Left lung (tissue), 4 donors: ENCODE measurements at regions not wholly inside any gene's neighbourhood (a gene's known extent, or its start where the extent isn't known, plus 50 kb on each side); places are given as distances from the start of the nearest gene placed in this dataset.

ENCODE experiments used
- ATAC-seq: fragments of 200-7000 bp; cut with Tn5 transposase; one replicate; pipeline ENCODE4 v1.9.1; 2020; ENCODE audit warnings: moderate library complexity
- DNase-seq, 4 donors: peaks; one replicate each; pipeline ENCODE4 v3.0.0-alpha.2; 2013 to 2020
- H3K27ac ChIP-seq, 2 donors: fragments of 200-600 bp; sonication (generic) in 1 of 2; one replicate each; pipeline versions ENCODE4 v1.5.0 to v1.8.0; 2020 to 2021
- H3K27me3 ChIP-seq, 2 donors: fragments of 200-600 bp; sonication (generic) in 1 of 2; one replicate each; pipeline versions ENCODE4 v1.5.0 to v1.8.0; 2020 to 2021
- H3K36me3 ChIP-seq, 2 donors: fragments of 200-600 bp; sonication (generic) in 1 of 2; one replicate each; pipeline versions ENCODE4 v1.5.0 to v1.8.0; 2020 to 2021
- H3K4me1 ChIP-seq, 2 donors: fragments of 200-600 bp; one replicate each; pipeline ENCODE4 v1.8.0; 2021
- H3K4me3 ChIP-seq, 2 donors: fragments of 200-600 bp; sonication (generic) in 1 of 2; one replicate each; pipeline versions ENCODE4 v1.5.0 to v1.8.0; 2020 to 2021; ENCODE audit warnings: mild to moderate bottlenecking in 1 of 2
- H3K9me3 ChIP-seq, 2 donors: fragments of 200-600 bp; sonication (generic) in 1 of 2; one replicate each; pipeline versions ENCODE4 v1.5.0 to v1.8.0; 2020 to 2021
- CTCF ChIP-seq, 2 donors: fragments of 200-600 bp; sonication (generic) in 1 of 2; IDR thresholded peaks; one replicate each; pipeline versions ENCODE4 v1.5.0 to v1.8.0; 2021; ENCODE audit warnings: antibody characterized with exemption in 2 of 2
- intact Hi-C, 2 donors: fragments of 100-400 bp; cut with DNase I; formaldehyde crosslinking; loops; one replicate each; pipeline versions ENCODE4 v1.11.2 to v1.14.2; 2022
- donor health status: DM: no; HTN: yes; CAD: no.
- donor health status: DM: no; HTN: no; CAD: no.

GRCh38 chr17:15086776-15087295 lies 178.3 kb downstream of the PMP22 start:
- peaks cover 3 to 6% of the 10 kb centered on the region in 2 donors for H3K27me3 ChIP-seq
- ATAC-seq (no peak), DNase-seq (no peak)
- H3K9me3 ChIP-seq, result no peaks in the 10 kb centered on the region
- no peak overlapping the region for H3K4me3 ChIP-seq
- H3K27ac ChIP-seq, result no peak overlapping the region
- intact Hi-C loops, result no loop called here
- no peaks in the 10 kb centered on the region for H3K4me1 ChIP-seq
- no peaks in the 10 kb centered on the region for H3K36me3 ChIP-seq
- no peak for TF ChIP-seq CTCF (IDR thresholded peaks at IDR 0.05)

- no peak for DNase-seq
- Histone ChIP-seq H3K27me3 (peaks cover 3 to 6% of the 10 kb centered on the region in 2 donors), H3K9me3 (no peaks in the 10 kb centered on the region), H3K27ac (no peak overlapping the region), H3K4me3 (no peak overlapping the region), H3K4me1 (no peaks in the 10 kb centered on the region), H3K36me3 (no peaks in the 10 kb centered on the region)
- no peak for ATAC-seq
- intact Hi-C loops, result no loop called here
- no peak for TF ChIP-seq CTCF (IDR thresholded peaks at IDR 0.05)
Observed at GRCh38 chr17:15085890-15086677, 179.0 kb downstream of the PMP22 start.

GRCh38 chr17:15083225-15083624 lies 181.9 kb downstream of the PMP22 start:
- peaks cover 3 to 12% of the 10 kb centered on the region in 2 donors for H3K27me3 ChIP-seq
- no peak overlapping the region for H3K4me3 ChIP-seq
- H3K9me3 ChIP-seq, result no peaks in the 10 kb centered on the region
- no peak for TF ChIP-seq CTCF (IDR thresholded peaks at IDR 0.05)
- no peaks in the 10 kb centered on the region for H3K4me1 ChIP-seq
- no peak overlapping the region for H3K27ac ChIP-seq
- ATAC-seq, result no peak
- H3K36me3 ChIP-seq, result no peaks in the 10 kb centered on the region
- no peak for DNase-seq
- intact Hi-C loops, result no loop called here

- no peak overlapping the region for H3K4me3 ChIP-seq
- no peaks in the 10 kb centered on the region for H3K9me3 ChIP-seq
- no peak for ATAC-seq
- H3K27me3 ChIP-seq, result peaks cover 3 to 12% of the 10 kb centered on the region in 2 donors
- intact Hi-C loops, result no loop called here
- no peak overlapping the region for H3K27ac ChIP-seq
- H3K36me3 ChIP-seq, result no peaks in the 10 kb centered on the region
- DNase-seq, result no peak
- no peaks in the 10 kb centered on the region for H3K4me1 ChIP-seq
- no peak for TF ChIP-seq CTCF (IDR thresholded peaks at IDR 0.05)
Observed at GRCh38 chr17:15081008-15081407, 184.1 kb downstream of the PMP22 start.

GRCh38 chr17:15078570-15078969 lies 186.6 kb downstream of the PMP22 start:
- H3K4me3 ChIP-seq, result no peak overlapping the region
- DNase-seq (no peak), ATAC-seq (no peak)
- H3K27ac ChIP-seq, result no peak overlapping the region
- H3K36me3 ChIP-seq, result no peaks in the 10 kb centered on the region
- H3K4me1 ChIP-seq, result no peaks in the 10 kb centered on the region
- intact Hi-C loops, result no loop called here
- H3K27me3 ChIP-seq, result peaks cover 0 to 6% of the 10 kb centered on the region in 2 donors
- no peak for TF ChIP-seq CTCF (IDR thresholded peaks at IDR 0.05)
- H3K9me3 ChIP-seq, result no peaks in the 10 kb centered on the region
